Coronary artery (tissue), 2 donors: ENCODE measurements at regions not wholly inside any gene's neighbourhood (a gene's known extent, or its start where the extent isn't known, plus 50 kb on each side); places are given as distances from the start of the nearest gene placed in this dataset.
"Not testable (repeated sequence)": the region's sequence is repeated elsewhere in the genome, so short reads cannot be mapped to it uniquely, and the experiment has no call there.

ENCODE experiments used
- DNase-seq: peaks from one replicate; pipeline ENCODE4 v3.0.0-alpha.2; 2017; ENCODE audit warnings: low spot score
- H3K27ac ChIP-seq, 2 donors: fragments of 200-600 bp; sonication (generic); one replicate each; pipeline ENCODE4 v1.5.1; 2016 to 2019
- H3K4me3 ChIP-seq: fragments of 200-600 bp; sonication (generic); 2 replicates; pipeline ENCODE4 v1.5.1; 2016; ENCODE audit warnings: mild to moderate bottlenecking, moderate library complexity
- TF ChIP-seq, protein P1 (sequence below): fragments of 200-600 bp; sonication (generic); IDR thresholded peaks from one replicate; pipeline ENCODE4 v1.5.1; 2019; ENCODE audit warnings: antibody characterized with exemption

DNA sequence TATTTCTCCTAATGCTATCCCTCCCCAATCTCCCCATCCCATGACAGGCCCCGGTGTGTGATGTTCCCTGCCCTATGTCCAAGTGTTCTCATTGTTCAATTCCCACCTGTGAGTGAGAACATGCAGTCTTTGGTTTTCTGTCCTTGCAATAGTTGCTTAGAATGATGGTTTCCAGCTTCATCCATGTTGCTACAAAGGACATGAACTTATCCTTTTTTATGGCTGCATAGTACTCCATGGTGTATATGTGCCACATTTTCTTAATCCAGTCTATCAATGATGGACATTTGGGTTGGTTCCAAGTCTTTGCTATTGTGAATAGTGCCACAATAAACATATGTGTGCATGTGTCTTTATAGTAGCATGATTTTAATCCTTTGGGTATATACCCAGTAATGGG is 51.3 kb upstream of the RIOK2 start:
- H3K4me3 ChIP-seq, DNase-seq, H3K27ac ChIP-seq: not testable (repeated sequence)

DNA sequence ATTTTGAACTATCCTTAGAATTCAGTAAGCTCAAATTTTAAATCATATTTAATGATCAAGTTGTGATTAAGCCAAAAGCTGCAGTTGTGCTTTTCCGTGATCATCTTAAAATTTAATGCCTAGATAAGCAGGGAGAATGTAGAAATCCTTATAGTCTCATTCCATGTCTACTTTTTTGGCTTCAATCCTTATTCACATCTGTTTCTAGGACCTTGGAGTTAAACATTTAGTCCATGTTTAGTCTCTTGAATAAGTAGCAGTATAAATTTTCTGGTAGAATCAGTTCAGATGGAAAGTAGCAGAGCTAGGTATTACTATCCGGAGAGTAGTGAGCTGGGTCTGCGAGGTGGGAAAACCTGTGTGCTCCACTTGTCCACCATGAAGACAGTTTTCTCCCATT is 59.3 kb upstream of the RIOK2 start:
- DNase-seq, result no peak
- no peak overlapping the region for H3K27ac ChIP-seq
- no peak overlapping the region for H3K4me3 ChIP-seq
- TF ChIP-seq, protein P1, sequence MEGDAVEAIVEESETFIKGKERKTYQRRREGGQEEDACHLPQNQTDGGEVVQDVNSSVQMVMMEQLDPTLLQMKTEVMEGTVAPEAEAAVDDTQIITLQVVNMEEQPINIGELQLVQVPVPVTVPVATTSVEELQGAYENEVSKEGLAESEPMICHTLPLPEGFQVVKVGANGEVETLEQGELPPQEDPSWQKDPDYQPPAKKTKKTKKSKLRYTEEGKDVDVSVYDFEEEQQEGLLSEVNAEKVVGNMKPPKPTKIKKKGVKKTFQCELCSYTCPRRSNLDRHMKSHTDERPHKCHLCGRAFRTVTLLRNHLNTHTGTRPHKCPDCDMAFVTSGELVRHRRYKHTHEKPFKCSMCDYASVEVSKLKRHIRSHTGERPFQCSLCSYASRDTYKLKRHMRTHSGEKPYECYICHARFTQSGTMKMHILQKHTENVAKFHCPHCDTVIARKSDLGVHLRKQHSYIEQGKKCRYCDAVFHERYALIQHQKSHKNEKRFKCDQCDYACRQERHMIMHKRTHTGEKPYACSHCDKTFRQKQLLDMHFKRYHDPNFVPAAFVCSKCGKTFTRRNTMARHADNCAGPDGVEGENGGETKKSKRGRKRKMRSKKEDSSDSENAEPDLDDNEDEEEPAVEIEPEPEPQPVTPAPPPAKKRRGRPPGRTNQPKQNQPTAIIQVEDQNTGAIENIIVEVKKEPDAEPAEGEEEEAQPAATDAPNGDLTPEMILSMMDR, result no peak

- no peak for DNase-seq
- TF ChIP-seq, protein P1, result no peak
- Histone ChIP-seq H3K4me3 (no peak overlapping the region), H3K27ac (no peak overlapping the region)
Measured at GRCh38 chr5:97243353-97243752, 60.3 kb upstream of the RIOK2 start.

DNA sequence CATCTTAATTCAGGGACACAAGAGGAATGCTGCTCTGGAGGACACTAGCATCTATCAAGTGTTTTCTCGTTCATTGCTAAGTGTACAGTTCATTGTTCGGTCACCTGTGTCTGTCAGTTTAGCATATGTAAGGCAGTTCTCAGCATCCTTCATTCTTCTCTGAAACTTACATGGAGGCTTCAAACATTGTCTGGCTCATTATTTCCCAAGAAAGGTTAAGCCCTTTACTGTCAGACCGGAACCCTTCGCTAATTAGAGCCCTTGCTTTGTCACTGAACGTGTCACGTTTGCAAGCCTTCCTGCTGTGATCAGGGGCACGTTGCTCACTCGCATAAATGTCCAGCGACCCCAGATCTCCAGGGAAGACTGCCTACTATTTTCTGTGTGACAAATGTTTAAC is 62.3 kb upstream of the RIOK2 start:
- no peak overlapping the region for H3K4me3 ChIP-seq
- no peak overlapping the region for H3K27ac ChIP-seq
- DNase-seq, result no peak
- TF ChIP-seq, protein P1, result no peak

- no peak for DNase-seq
- TF ChIP-seq, protein P1, result no peak
- no peak overlapping the region for H3K27ac ChIP-seq
- no peak overlapping the region for H3K4me3 ChIP-seq
Measured at GRCh38 chr5:97250113-97250512, 67.1 kb upstream of the RIOK2 start.

- TF ChIP-seq, protein P1, result no peak
- no peak for DNase-seq
- no peak overlapping the region for H3K27ac ChIP-seq
- no peak overlapping the region for H3K4me3 ChIP-seq
Measured at GRCh38 chr5:97266076-97266475, 83.0 kb upstream of the RIOK2 start.

- Histone ChIP-seq H3K4me3 (no peak overlapping the region), H3K27ac (no peak overlapping the region)
- peak; percentile 71 for DNase-seq
- TF ChIP-seq, protein P1, result no peak
Measured at GRCh38 chr5:97266576-97266975, 83.5 kb upstream of the RIOK2 start.

DNA sequence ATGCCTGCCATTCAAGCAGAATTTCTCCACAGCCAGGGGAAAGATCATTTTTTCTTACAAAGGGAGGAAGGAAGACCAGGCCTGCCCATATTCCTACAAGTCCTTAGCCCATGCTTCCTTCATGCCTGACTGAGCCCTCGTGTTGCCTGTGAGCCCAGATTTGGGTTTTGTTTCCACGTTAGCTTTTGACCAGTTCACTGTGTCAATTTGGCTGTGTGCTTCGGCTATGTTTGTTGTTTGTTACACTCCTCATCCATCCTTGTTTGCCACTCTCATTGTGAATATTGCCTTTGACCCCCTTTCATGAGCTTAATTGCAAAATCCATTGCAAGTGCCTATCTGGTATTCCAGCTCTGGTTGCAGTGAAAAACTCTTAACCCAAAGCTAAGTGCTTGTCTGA is 84.7 kb upstream of the RIOK2 start:
- H3K27ac ChIP-seq, result no peak overlapping the region
- DNase-seq, result no peak
- H3K4me3 ChIP-seq, result no peak overlapping the region
- TF ChIP-seq, protein P1, result no peak
